HEK293 (cell line): ENCODE measurements at regions not wholly inside any gene's neighbourhood (a gene's known extent, or its start where the extent isn't known, plus 50 kb on each side); places are given as distances from the start of the nearest gene placed in this dataset.

Source experiments
- BCL6B ChIP-seq: fragments of 450-650 bp; formaldehyde crosslinking; IDR thresholded peaks from 2 replicates; pipeline ENCODE4 v1.5.1; 2017; ENCODE audit warnings: missing biosample characterization, missing genetic modification characterization
- CTCF ChIP-seq: fragments of 450-650 bp; formaldehyde crosslinking; IDR thresholded peaks from 2 replicates; pipeline ENCODE4 v1.5.1; 2016; ENCODE audit warnings: missing biosample characterization, missing genetic modification characterization
- KLF9 ChIP-seq: fragments of 450-650 bp; formaldehyde crosslinking; IDR thresholded peaks from 2 replicates; pipeline ENCODE4 v1.5.1; 2016; ENCODE audit warnings: missing biosample characterization, missing genetic modification characterization, low read depth
- REST ChIP-seq: fragments of 450-650 bp; formaldehyde crosslinking; IDR thresholded peaks from 2 replicates; pipeline ENCODE4 v1.5.1; 2016; ENCODE audit warnings: missing biosample characterization, missing genetic modification characterization
- ZBTB17 ChIP-seq: fragments of 450-650 bp; formaldehyde crosslinking; IDR thresholded peaks from 2 replicates; pipeline ENCODE4 v1.5.1; 2016; ENCODE audit warnings: missing biosample characterization, missing genetic modification characterization
- ZNF114 ChIP-seq: fragments of 450-650 bp; formaldehyde crosslinking; IDR thresholded peaks from 2 replicates; pipeline ENCODE4 v1.5.0; 2017; ENCODE audit warnings: missing biosample characterization, missing genetic modification characterization
- ZNF132 ChIP-seq: fragments of 450-650 bp; formaldehyde crosslinking; IDR thresholded peaks from 2 replicates; pipeline ENCODE4 v1.5.1; 2017; ENCODE audit warnings: missing biosample characterization, missing genetic modification characterization, borderline replicate concordance
- ZNF169 ChIP-seq: fragments of 450-650 bp; formaldehyde crosslinking; IDR thresholded peaks from 2 replicates; pipeline ENCODE4 v1.5.1; 2016; ENCODE audit warnings: missing biosample characterization, missing genetic modification characterization
- ZNF366 ChIP-seq: fragments of 450-650 bp; formaldehyde crosslinking; conservative IDR thresholded peaks from 2 replicates; pipeline ENCODE4 v1.5.1; 2016; ENCODE audit warnings: missing biosample characterization, missing genetic modification characterization
- ZNF580 ChIP-seq: fragments of 450-650 bp; formaldehyde crosslinking; IDR thresholded peaks from 2 replicates; pipeline ENCODE4 v1.5.1; 2016; ENCODE audit warnings: missing biosample characterization, missing genetic modification characterization

GRCh38 chr3:44077267-44077666 is 164.4 kb upstream of the TOPAZ1 start:
- TF ChIP-seq KLF9 (no peak), CTCF (tag by site-specific recombination) (no peak), ZNF114 (no peak), ZNF169 (tag by site-specific recombination) (no peak), REST (tag by site-specific recombination) (no peak), ZNF580 (tag by site-specific recombination) (no peak), ZNF132 (tag by site-specific recombination) (no peak), ZBTB17 (tag by site-specific recombination) (no peak), ZNF366 (tag by site-specific recombination) (no peak), BCL6B (tag by site-specific recombination) (no peak)
